Right renal pelvis (tissue), 4 donors: ENCODE measurements at regions not wholly inside any gene's neighbourhood (a gene's known extent, or its start where the extent isn't known, plus 50 kb on each side); places are given as distances from the start of the nearest gene placed in this dataset.
"Not testable (repeated sequence)": the region's sequence is repeated elsewhere in the genome, so short reads cannot be mapped to it uniquely, and the experiment has no call there.

Experiments used
- DNase-seq, 4 donors: peaks; one replicate each; pipeline ENCODE4 v3.0.0-alpha.2; 2013; ENCODE audit warnings: low read depth in 4 of 4, low spot score in 3 of 4, missing footprints in 1 of 4

- no peak for DNase-seq
These were observed 244.9 kb downstream of the SEMA3D start for GRCh38 chr7:84941936-84942335.

- no peak for DNase-seq
These were observed 245.6 kb downstream of the SEMA3D start for GRCh38 chr7:84941291-84941690.

- DNase-seq = no peak
These were observed 247.0 kb downstream of the SEMA3D start for GRCh38 chr7:84939888-84940287.

GRCh38 chr7:84939442-84939841 lies 247.4 kb downstream of the SEMA3D start:
- no peak for DNase-seq

- DNase-seq = no peak
These were observed 262.5 kb downstream of the SEMA3D start for GRCh38 chr7:84924353-84924752.

GRCh38 chr7:84923348-84923747 lies 263.5 kb downstream of the SEMA3D start:
- no peak for DNase-seq

- no peak for DNase-seq
These were observed 265.7 kb downstream of the SEMA3D start for GRCh38 chr7:84921154-84921553.

GRCh38 chr7:84916973-84917372 lies 269.9 kb downstream of the SEMA3D start:
- DNase-seq = not testable (repeated sequence)

GRCh38 chr7:84916161-84916560 lies 270.7 kb downstream of the SEMA3D start:
- DNase-seq = no peak

GRCh38 chr7:84914598-84914997 lies 272.3 kb downstream of the SEMA3D start:
- no peak for DNase-seq

GRCh38 chr7:84913731-84914130 lies 273.1 kb downstream of the SEMA3D start:
- no peak for DNase-seq

GRCh38 chr7:84912993-84913635 lies 273.7 kb downstream of the SEMA3D start:
- DNase-seq = no peak

- DNase-seq = no peak
These were observed 274.3 kb downstream of the SEMA3D start for GRCh38 chr7:84912537-84912936.

- DNase-seq = no peak
These were observed 274.8 kb downstream of the SEMA3D start for GRCh38 chr7:84912018-84912417.

GRCh38 chr7:84911077-84911476 lies 275.8 kb downstream of the SEMA3D start:
- DNase-seq = no peak

GRCh38 chr7:84910322-84910721 lies 276.5 kb downstream of the SEMA3D start:
- not testable (repeated sequence) for DNase-seq

GRCh38 chr7:84908196-84908793 lies 278.6 kb downstream of the SEMA3D start:
- no peak for DNase-seq

- no peak for DNase-seq
These were observed 280.0 kb downstream of the SEMA3D start for GRCh38 chr7:84906889-84907288.

GRCh38 chr7:84904561-84904960 lies 282.3 kb downstream of the SEMA3D start:
- no peak for DNase-seq

GRCh38 chr7:84901366-84901765 lies 285.5 kb downstream of the SEMA3D start:
- DNase-seq = no peak

- no peak for DNase-seq
These were observed 286.6 kb downstream of the SEMA3D start for GRCh38 chr7:84900215-84900614.

- no peak for DNase-seq
These were observed 291.3 kb downstream of the SEMA3D start for GRCh38 chr7:84895563-84895962.

GRCh38 chr7:84883570-84883969 lies 303.3 kb downstream of the SEMA3D start:
- DNase-seq = not testable (repeated sequence)
